WERI-Rb-1 (cell line): ENCODE measurements at regions not wholly inside any gene's neighbourhood (a gene's known extent, or its start where the extent isn't known, plus 50 kb on each side); places are given as distances from the start of the nearest gene placed in this dataset.

Experiments
- DNase-seq: peaks from one replicate; pipeline ENCODE4 v3.0.0-alpha.2; 2020
- H3K27ac ChIP-seq: fragments of 250-450 bp; sonication (Bioruptor Pico); 2 replicates; pipeline ENCODE4 v1.5.1; 2020; ENCODE audit warnings: mild to moderate bottlenecking, moderate library complexity
- H3K27me3 ChIP-seq: fragments of 250-450 bp; sonication (Bioruptor Pico); 2 replicates; pipeline ENCODE4 v1.5.1; 2021; ENCODE audit warnings: mild to moderate bottlenecking, low read depth, moderate library complexity; ENCODE audit not compliant: insufficient read depth, severe bottlenecking
- H3K36me3 ChIP-seq: fragments of 250-450 bp; sonication (Bioruptor Pico); 2 replicates; pipeline ENCODE4 v1.5.1; 2020; ENCODE audit warnings: mild to moderate bottlenecking, moderate library complexity
- H3K4me3 ChIP-seq: 2 replicates; pipeline ENCODE4 v1.5.1; 2011; ENCODE audit warnings: low read depth, mild to moderate bottlenecking, control low read depth, low read length
- H3K9me3 ChIP-seq: fragments of 250-450 bp; sonication (Bioruptor Pico); 2 replicates; pipeline ENCODE4 v1.5.1; 2021; ENCODE audit warnings: mild to moderate bottlenecking, moderate library complexity; ENCODE audit not compliant: severe bottlenecking
- CTCF ChIP-seq: IDR thresholded peaks from 2 replicates; pipeline ENCODE4 v1.5.1; 2011; ENCODE audit warnings: low read depth, mild to moderate bottlenecking, control low read depth, inconsistent platforms, low read length

DNA sequence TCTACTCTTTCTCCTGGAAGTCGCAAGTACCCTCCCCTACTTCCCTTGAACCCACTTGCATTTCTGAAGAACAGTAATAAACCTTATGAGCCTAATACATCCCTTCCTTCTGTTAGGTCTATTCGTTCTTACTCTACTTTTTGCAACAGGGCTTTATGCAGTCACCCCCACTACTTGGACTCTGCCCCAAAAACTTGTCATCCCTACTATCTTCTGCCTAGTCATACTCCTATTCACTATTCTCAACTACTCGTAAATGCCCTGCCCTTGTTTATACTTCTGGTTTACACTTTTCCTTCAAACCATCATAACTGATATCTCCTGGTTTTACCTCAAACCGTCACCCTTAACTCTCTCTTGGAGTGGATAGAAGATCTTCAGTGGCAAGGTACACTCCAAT, 55.2 kb upstream of the SLIT2 start:
- Histone ChIP-seq H3K4me3 (no peak overlapping the region), H3K9me3 (no peaks in the 10 kb centered on the region), H3K36me3 (no peaks in the 10 kb centered on the region), H3K27me3 (no peaks in the 10 kb centered on the region), H3K27ac (no peak overlapping the region)
- no peak for DNase-seq
- no peak for TF ChIP-seq CTCF

GRCh38 chr4:20195071-20195885, 56.4 kb upstream of the SLIT2 start:
- H3K36me3 ChIP-seq = no peaks in the 10 kb centered on the region
- no peak for TF ChIP-seq CTCF
- no peak overlapping the region for H3K27ac ChIP-seq
- no peak for DNase-seq
- H3K9me3 ChIP-seq = no peaks in the 10 kb centered on the region
- H3K4me3 ChIP-seq = no peak overlapping the region
- H3K27me3 ChIP-seq = no peaks in the 10 kb centered on the region

DNA sequence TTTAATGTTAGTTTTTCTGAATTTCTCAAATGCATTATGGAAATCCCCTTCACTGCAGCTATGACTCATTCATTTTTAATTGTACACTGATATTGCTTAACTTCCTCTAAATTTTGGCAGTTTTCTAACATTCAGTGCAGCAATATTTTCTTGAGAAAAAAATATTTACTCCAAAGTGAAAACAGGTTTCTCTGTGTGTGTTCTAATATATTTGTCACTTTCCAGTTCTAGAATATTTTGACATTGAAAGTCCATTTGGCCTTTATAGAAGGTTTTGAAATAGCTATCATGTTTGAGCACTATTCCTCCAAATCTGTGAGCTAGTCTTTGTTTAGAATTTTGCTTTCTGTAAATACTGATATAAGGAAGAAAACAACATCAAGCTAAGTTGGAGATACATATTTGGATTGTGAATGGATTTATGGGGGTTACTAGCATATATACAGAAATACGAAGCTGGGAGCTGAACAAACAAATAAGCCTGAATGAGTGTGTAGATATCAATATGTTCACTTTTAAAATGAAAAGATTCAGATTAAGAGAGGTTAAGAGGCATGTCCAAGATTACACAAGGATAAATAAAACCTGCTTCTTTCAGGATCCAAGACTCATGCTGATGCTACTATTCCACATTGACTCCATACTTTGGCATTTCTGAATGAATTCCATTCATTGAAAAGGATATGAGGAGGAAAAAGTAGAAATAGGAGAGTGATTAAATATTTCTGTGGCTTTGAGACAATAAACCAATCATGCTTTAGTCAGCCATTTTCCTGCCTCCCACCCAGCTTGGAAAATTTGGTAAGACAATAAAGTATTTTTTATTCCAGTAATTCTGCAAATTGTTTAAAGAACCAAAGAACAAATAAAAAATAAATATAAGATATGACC, 57.3 kb upstream of the SLIT2 start:
- H3K27ac ChIP-seq = no peak overlapping the region
- H3K4me3 ChIP-seq = no peak overlapping the region
- no peak for DNase-seq
- no peaks in the 10 kb centered on the region for H3K36me3 ChIP-seq
- H3K9me3 ChIP-seq = no peaks in the 10 kb centered on the region
- TF ChIP-seq CTCF = no peak
- no peaks in the 10 kb centered on the region for H3K27me3 ChIP-seq

- DNase-seq = no peak
- H3K9me3 ChIP-seq = no peaks in the 10 kb centered on the region
Measured at GRCh38 chr4:20193141-20193936, 58.4 kb upstream of the SLIT2 start.

More at GRCh38 chr4:20193141-20193936, 58.4 kb upstream of the SLIT2 start:
- no peaks in the 10 kb centered on the region for H3K36me3 ChIP-seq
- H3K27ac ChIP-seq = no peak overlapping the region
- TF ChIP-seq CTCF = no peak
- H3K4me3 ChIP-seq = no peak overlapping the region
- no peaks in the 10 kb centered on the region for H3K27me3 ChIP-seq
